ENCODE measurements at regions not wholly inside any gene's neighbourhood (a gene's known extent, or its start where the extent isn't known, plus 50 kb on each side); places are given as distances from the start of the nearest gene placed in this dataset.

- TF ChIP-seq EZH2phosphoT487 (IDR thresholded peaks at IDR 0.05; ENCODE audit: low read depth, severe bottlenecking, unreplicated experiment) (no peak), CTCF (IDR thresholded peaks at IDR 0.05; ENCODE audit: poor library complexity) (no peak)
These were observed 278.2 kb downstream of the PLK2 start for GRCh38 chr5:58181578-58182286.

Data from hepatocyte (in vitro differentiated cells).